ENCODE measurements at regions not wholly inside any gene's neighbourhood (a gene's known extent, or its start where the extent isn't known, plus 50 kb on each side); places are given as distances from the start of the nearest gene placed in this dataset.
"Not testable (repeated sequence)": the region's sequence is repeated elsewhere in the genome, so short reads cannot be mapped to it uniquely, and the experiment has no call there.

- Mint-ChIP-seq H3K9me3 (ENCODE audit: low read depth) (peaks cover 17% of the 10 kb centered on the region), H3K27ac (ENCODE audit: unreplicated experiment) (no peak overlapping the region)
Observed at GRCh38 chr10:31239961-31240360, 79.1 kb upstream of the ZEB1 start.

GRCh38 chr10:31242902-31243301 lies 76.1 kb upstream of the ZEB1 start:
- no peak for DNase-seq (ENCODE audit: low spot score)
- Mint-ChIP-seq H3K4me1 (ENCODE audit: low read depth) (peaks cover 16% of the 10 kb centered on the region), H3K27ac (ENCODE audit: unreplicated experiment) (peak overlapping the region; percentile 81), H3K9me3 (ENCODE audit: low read depth) (peaks cover 12% of the 10 kb centered on the region), H3K4me3 (ENCODE audit: unreplicated experiment) (no peak overlapping the region), H3K27me3 (ENCODE audit: low read depth) (no peaks in the 10 kb centered on the region), H3K36me3 (ENCODE audit: low read depth) (peaks cover 2% of the 10 kb centered on the region)
- TF ChIP-seq CTCF (IDR thresholded peaks at IDR 0.05) = no peak

More at GRCh38 chr10:31239961-31240360, 79.1 kb upstream of the ZEB1 start:
- Mint-ChIP-seq H3K4me1 (ENCODE audit: low read depth) (peaks cover 16% of the 10 kb centered on the region), H3K4me3 (ENCODE audit: unreplicated experiment) (no peak overlapping the region), H3K27me3 (ENCODE audit: low read depth) (no peaks in the 10 kb centered on the region), H3K36me3 (ENCODE audit: low read depth) (peaks cover 5% of the 10 kb centered on the region)
- DNase-seq (ENCODE audit: low spot score) = no peak
- TF ChIP-seq CTCF (IDR thresholded peaks at IDR 0.05) = no peak

DNA sequence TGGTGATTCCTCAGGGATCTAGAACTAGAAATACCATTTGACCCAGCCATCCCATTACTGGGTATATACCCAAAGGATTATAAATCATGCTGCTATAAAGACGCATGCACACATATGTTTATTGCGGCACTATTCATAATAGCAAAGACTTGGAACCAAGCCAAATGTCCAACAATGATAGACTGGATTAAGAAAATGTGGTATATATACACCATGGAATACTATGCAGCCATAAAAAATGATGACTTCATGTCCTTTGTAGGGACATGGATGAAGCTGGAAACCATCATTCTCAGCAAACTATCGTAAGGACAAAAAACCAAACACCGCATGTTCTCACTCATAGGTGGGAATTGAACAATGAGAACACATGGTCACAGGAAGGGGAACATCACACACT lies 67.9 kb upstream of the ZEB1 start:
- not testable (repeated sequence) for H3K4me1 Mint-ChIP-seq (ENCODE audit: low read depth)

GRCh38 chr10:31253237-31253636 lies 65.8 kb upstream of the ZEB1 start:
- H3K36me3 Mint-ChIP-seq (ENCODE audit: low read depth) = peaks cover 3% of the 10 kb centered on the region
- H3K4me3 Mint-ChIP-seq (ENCODE audit: unreplicated experiment) = no peak overlapping the region
- H3K4me1 Mint-ChIP-seq (ENCODE audit: low read depth) = no peaks in the 10 kb centered on the region
- peaks cover 14% of the 10 kb centered on the region for H3K9me3 Mint-ChIP-seq (ENCODE audit: low read depth)
- H3K27me3 Mint-ChIP-seq (ENCODE audit: low read depth) = no peaks in the 10 kb centered on the region
- TF ChIP-seq CTCF (IDR thresholded peaks at IDR 0.05) = no peak
- H3K27ac Mint-ChIP-seq (ENCODE audit: unreplicated experiment) = no peak overlapping the region
- DNase-seq (ENCODE audit: low spot score) = no peak

More for the DNA sequence above, 67.9 kb upstream of the ZEB1 start:
- H3K36me3 Mint-ChIP-seq (ENCODE audit: low read depth); H3K27me3 Mint-ChIP-seq (ENCODE audit: low read depth); DNase-seq (ENCODE audit: low spot score); H3K4me3 Mint-ChIP-seq (ENCODE audit: unreplicated experiment); H3K27ac Mint-ChIP-seq (ENCODE audit: unreplicated experiment): not testable (repeated sequence)
- H3K9me3 Mint-ChIP-seq (ENCODE audit: low read depth) = peaks cover 23% of the 10 kb centered on the region

GRCh38 chr10:31261511-31262311 lies 57.3 kb upstream of the ZEB1 start:
- no peaks in the 10 kb centered on the region for H3K36me3 Mint-ChIP-seq (ENCODE audit: low read depth)
- peak overlapping the region; percentile 77 for H3K27ac Mint-ChIP-seq (ENCODE audit: unreplicated experiment)
- H3K27me3 Mint-ChIP-seq (ENCODE audit: low read depth) = no peaks in the 10 kb centered on the region
- H3K9me3 Mint-ChIP-seq (ENCODE audit: low read depth) = peaks cover 9% of the 10 kb centered on the region
- H3K4me1 Mint-ChIP-seq (ENCODE audit: low read depth) = peaks cover 42% of the 10 kb centered on the region
- DNase-seq (ENCODE audit: low spot score) = no peak
- peak overlapping the region; percentile 54 for H3K4me3 Mint-ChIP-seq (ENCODE audit: unreplicated experiment)
- no peak for TF ChIP-seq CTCF (IDR thresholded peaks at IDR 0.05)

GRCh38 chr10:31262672-31263071 lies 56.3 kb upstream of the ZEB1 start:
- Mint-ChIP-seq H3K9me3 (ENCODE audit: low read depth) (peaks cover 9% of the 10 kb centered on the region), H3K4me1 (ENCODE audit: low read depth) (peaks cover 42% of the 10 kb centered on the region), H3K4me3 (ENCODE audit: unreplicated experiment) (peak overlapping the region; percentile 54), H3K27me3 (ENCODE audit: low read depth) (no peaks in the 10 kb centered on the region), H3K36me3 (ENCODE audit: low read depth) (no peaks in the 10 kb centered on the region), H3K27ac (ENCODE audit: unreplicated experiment) (peak overlapping the region; percentile 77)
- no peak for TF ChIP-seq CTCF (IDR thresholded peaks at IDR 0.05)
- no peak for DNase-seq (ENCODE audit: low spot score)
